Uterus (tissue), 3 donors: ENCODE measurements at regions not wholly inside any gene's neighbourhood (a gene's known extent, or its start where the extent isn't known, plus 50 kb on each side); places are given as distances from the start of the nearest gene placed in this dataset.

Source experiments
- DNase-seq, 2 donors: peaks; one replicate each; pipeline ENCODE4 v3.0.0-alpha.2; 2019 to 2020
- H3K27ac ChIP-seq, 2 donors: fragments of 200-600 bp; sonication (generic); 1 replicate in 1 of 2; 2 replicates in 1 of 2; pipeline ENCODE4 v1.5.1; 2016 to 2018
- H3K27me3 ChIP-seq, 2 donors: fragments of 200-600 bp; sonication (generic); one replicate each; pipeline ENCODE4 v1.5.1; 2018 to 2019; ENCODE audit warnings: control low read depth in 1 of 2
- H3K36me3 ChIP-seq, 2 donors: fragments of 200-600 bp; sonication (generic); one replicate each; pipeline ENCODE4 v1.5.1; 2019; ENCODE audit warnings: control low read depth in 1 of 2
- H3K4me1 ChIP-seq, 2 donors: fragments of 200-600 bp; sonication (generic); one replicate each; pipeline ENCODE4 v1.5.1; 2018 to 2019; ENCODE audit warnings: control low read depth in 1 of 2
- H3K4me3 ChIP-seq, 2 donors: fragments of 200-600 bp; sonication (generic); 1 replicate in 1 of 2; 2 replicates in 1 of 2; pipeline ENCODE4 v1.5.1; 2018 to 2019; ENCODE audit warnings: mild to moderate bottlenecking in 1 of 2
- H3K9me3 ChIP-seq, 2 donors: fragments of 200-600 bp; sonication (generic); one replicate each; pipeline ENCODE4 v1.5.1; 2019; ENCODE audit warnings: control low read depth in 1 of 2
- POLR2A ChIP-seq, 2 donors: fragments of 450-650 bp; IDR thresholded peaks; one replicate each; pipeline ENCODE4 v1.6.1; 2016; ENCODE audit warnings: antibody characterized with exemption in 2 of 2, mild to moderate bottlenecking in 1 of 2, moderate library complexity in 1 of 2
- intact Hi-C: fragments of 100-400 bp; cut with DNase I; formaldehyde crosslinking; loops from one replicate; pipeline ENCODE4 v1.15.1; 2023; ENCODE audit warnings: low total_unique reads
- TF ChIP-seq, protein P1 (sequence below), 4 experiments: fragments of 200-600 bp in 2 of 4; fragments of 450-650 bp in 2 of 4; sonication (generic) in 2 of 4; IDR thresholded peaks; one replicate each; pipeline ENCODE4 v1.5.1; 2016 to 2019; ENCODE audit warnings: antibody characterized with exemption in 4 of 4, mild to moderate bottlenecking in 2 of 4, moderate library complexity in 1 of 4
- donor health status: DM: yes; HTN: yes; CAD: no.

DNA sequence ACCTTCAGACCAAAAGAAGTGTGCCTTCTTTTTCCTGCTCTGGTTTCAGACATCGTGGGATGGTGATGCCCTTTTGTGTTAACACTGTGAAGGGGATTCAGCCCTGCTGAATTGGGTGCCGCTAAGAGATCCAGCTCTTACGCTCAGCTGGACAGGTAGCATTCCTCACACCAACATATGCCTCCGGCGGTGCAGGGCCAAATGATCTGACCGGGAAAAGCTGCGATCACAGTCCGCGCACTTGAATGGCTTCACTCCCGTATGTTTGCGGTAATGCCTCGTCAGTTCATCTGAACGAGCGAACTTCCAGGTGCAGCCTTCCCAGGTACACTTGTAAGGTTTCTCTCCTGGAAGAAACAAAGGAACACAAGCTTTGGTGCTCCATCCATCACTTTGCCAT, 438.9 kb downstream of the KLF12 start:
- TF ChIP-seq, protein P1, sequence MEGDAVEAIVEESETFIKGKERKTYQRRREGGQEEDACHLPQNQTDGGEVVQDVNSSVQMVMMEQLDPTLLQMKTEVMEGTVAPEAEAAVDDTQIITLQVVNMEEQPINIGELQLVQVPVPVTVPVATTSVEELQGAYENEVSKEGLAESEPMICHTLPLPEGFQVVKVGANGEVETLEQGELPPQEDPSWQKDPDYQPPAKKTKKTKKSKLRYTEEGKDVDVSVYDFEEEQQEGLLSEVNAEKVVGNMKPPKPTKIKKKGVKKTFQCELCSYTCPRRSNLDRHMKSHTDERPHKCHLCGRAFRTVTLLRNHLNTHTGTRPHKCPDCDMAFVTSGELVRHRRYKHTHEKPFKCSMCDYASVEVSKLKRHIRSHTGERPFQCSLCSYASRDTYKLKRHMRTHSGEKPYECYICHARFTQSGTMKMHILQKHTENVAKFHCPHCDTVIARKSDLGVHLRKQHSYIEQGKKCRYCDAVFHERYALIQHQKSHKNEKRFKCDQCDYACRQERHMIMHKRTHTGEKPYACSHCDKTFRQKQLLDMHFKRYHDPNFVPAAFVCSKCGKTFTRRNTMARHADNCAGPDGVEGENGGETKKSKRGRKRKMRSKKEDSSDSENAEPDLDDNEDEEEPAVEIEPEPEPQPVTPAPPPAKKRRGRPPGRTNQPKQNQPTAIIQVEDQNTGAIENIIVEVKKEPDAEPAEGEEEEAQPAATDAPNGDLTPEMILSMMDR (IDR thresholded peaks at IDR 0.05), result no peak
- TF ChIP-seq POLR2A (IDR thresholded peaks at IDR 0.05), result no peak
- H3K4me3 ChIP-seq, result no peak overlapping the region
- no peak for DNase-seq
- H3K27ac ChIP-seq, result no peak overlapping the region
- no peaks in the 10 kb centered on the region for H3K4me1 ChIP-seq
- H3K9me3 ChIP-seq, result no peaks in the 10 kb centered on the region
- no peaks in the 10 kb centered on the region for H3K27me3 ChIP-seq
- no peaks in the 10 kb centered on the region for H3K36me3 ChIP-seq
- intact Hi-C loops, result no loop called here

DNA sequence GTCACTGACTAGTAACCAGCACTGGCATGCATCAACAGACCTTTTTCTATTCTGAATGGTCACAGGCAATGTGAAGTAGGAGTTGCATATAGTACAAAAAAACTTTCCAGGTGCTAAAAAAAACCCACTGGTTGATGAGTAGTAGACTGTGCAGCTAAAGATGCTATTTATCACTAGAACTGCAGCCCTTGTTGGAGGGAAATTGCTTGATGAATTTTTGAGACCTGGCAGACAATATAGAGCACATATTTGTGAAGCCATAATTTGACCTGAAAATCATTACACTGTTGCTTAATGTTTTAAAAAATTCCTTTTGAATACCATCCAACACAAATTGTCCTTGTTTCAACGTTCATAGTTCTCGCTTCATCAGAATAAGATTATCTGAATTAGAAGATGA, 441.0 kb downstream of the KLF12 start:
- no peak for DNase-seq
- no peak overlapping the region for H3K4me3 ChIP-seq
- no peak overlapping the region for H3K27ac ChIP-seq
- no peaks in the 10 kb centered on the region for H3K27me3 ChIP-seq
- H3K9me3 ChIP-seq, result no peaks in the 10 kb centered on the region
- intact Hi-C loops, result no loop called here
- no peak for TF ChIP-seq POLR2A (IDR thresholded peaks at IDR 0.05)
- TF ChIP-seq, protein P1 (IDR thresholded peaks at IDR 0.05), result no peak
- no peaks in the 10 kb centered on the region for H3K36me3 ChIP-seq
- H3K4me1 ChIP-seq, result no peaks in the 10 kb centered on the region

DNA sequence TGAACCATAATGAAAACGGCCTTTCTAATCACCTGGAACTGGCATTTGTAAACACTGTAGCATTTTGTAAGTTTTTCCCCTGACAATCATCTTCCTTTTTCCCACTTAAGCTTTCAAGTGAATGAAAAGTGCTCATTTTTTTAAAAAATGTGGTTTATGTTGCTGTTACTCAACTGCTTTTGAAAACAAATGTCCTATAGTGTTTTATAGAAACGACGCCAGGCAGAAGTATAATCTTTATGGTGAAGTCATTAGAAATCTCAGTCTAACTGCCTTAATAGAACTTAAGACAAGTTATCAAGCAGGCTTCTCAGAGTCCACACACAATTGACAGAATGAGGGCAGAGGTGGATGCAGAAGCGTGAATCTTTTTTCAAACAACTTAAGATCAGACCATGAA, 442.3 kb downstream of the KLF12 start:
- no peak for TF ChIP-seq POLR2A (IDR thresholded peaks at IDR 0.05)
- TF ChIP-seq, protein P1 (IDR thresholded peaks at IDR 0.05), result no peak
- H3K4me3 ChIP-seq, result no peak overlapping the region
- no peaks in the 10 kb centered on the region for H3K4me1 ChIP-seq

DNA sequence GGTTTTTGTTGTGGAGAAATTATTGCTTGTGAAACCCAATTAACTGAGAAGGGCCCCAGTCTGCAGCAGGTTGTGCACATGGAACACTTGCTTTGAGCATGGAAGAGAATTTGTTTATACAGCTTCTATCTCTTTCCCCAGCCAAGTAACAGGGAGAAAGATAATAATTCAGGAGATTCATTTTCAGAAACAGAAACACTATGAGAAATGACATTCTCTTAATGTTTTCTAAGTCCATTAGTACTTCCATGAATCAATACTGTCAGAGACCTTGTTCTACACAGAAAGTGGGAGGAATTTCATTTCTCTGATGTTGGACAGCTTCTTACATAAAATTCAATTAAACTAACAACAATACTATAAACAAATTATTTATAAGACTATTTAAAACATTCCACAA, 446.3 kb downstream of the KLF12 start:
- DNase-seq, result no peak
- no peaks in the 10 kb centered on the region for H3K9me3 ChIP-seq
- H3K4me3 ChIP-seq, result no peak overlapping the region
- no peaks in the 10 kb centered on the region for H3K27me3 ChIP-seq
- intact Hi-C loops, result no loop called here
- no peak overlapping the region for H3K27ac ChIP-seq
- no peaks in the 10 kb centered on the region for H3K4me1 ChIP-seq
- no peak for TF ChIP-seq POLR2A (IDR thresholded peaks at IDR 0.05)
- TF ChIP-seq, protein P1 (IDR thresholded peaks at IDR 0.05), result no peak
- no peaks in the 10 kb centered on the region for H3K36me3 ChIP-seq

More for the DNA sequence above, 442.3 kb downstream of the KLF12 start:
- Histone ChIP-seq H3K27me3 (no peaks in the 10 kb centered on the region), H3K9me3 (no peaks in the 10 kb centered on the region), H3K36me3 (no peaks in the 10 kb centered on the region), H3K27ac (no peak overlapping the region)
- intact Hi-C loops, result no loop called here
- no peak for DNase-seq

DNA sequence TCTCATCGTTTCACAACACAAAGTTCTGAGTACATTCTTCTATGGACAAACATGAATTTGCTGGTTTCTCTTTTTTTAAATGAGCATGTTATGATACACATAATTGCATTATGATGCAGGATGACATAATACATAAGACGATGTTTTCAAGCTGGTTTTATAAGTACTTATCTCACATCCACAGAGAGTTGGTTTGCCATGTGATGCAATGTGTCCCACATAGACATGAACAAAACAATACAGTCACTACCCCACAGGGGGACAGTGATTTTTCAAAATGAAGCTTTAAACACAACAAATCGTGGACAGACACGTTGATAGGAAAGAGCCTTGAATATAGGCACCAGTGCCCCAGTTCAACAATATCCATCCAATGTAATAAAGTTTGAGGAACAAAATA, 447.1 kb downstream of the KLF12 start:
- Histone ChIP-seq H3K27ac (no peak overlapping the region), H3K9me3 (no peaks in the 10 kb centered on the region), H3K4me1 (no peaks in the 10 kb centered on the region), H3K36me3 (no peaks in the 10 kb centered on the region), H3K4me3 (no peak overlapping the region), H3K27me3 (no peaks in the 10 kb centered on the region)
- intact Hi-C loops, result no loop called here
- DNase-seq, result no peak
- TF ChIP-seq POLR2A (IDR thresholded peaks at IDR 0.05), result no peak
- TF ChIP-seq, protein P1 (IDR thresholded peaks at IDR 0.05), result no peak
